Right lobe of liver (tissue), 4 donors: ENCODE measurements at regions not wholly inside any gene's neighbourhood (a gene's known extent, or its start where the extent isn't known, plus 50 kb on each side); places are given as distances from the start of the nearest gene placed in this dataset.

ENCODE experiments used
- POLR2A ChIP-seq: fragments of 450-650 bp; IDR thresholded peaks from one replicate; pipeline ENCODE4 v1.6.1; 2017; ENCODE audit warnings: antibody characterized with exemption, mild to moderate bottlenecking
- TF ChIP-seq, protein P1 (sequence below), 4 donors: fragments of 200-600 bp in 3 of 4; fragments of 450-650 bp in 1 of 4; IDR thresholded peaks; one replicate each; pipeline versions ENCODE4 v1.5.1 to v1.8.0; 2016 to 2022; ENCODE audit warnings: antibody characterized with exemption in 4 of 4, mild to moderate bottlenecking in 2 of 4
- donor health status: DM: no; HTN: no; CAD: no.
- donor health status: DM: no; HTN: no; CAD: no.
- donor health status: DM: no; HTN: yes; CAD: no.

DNA sequence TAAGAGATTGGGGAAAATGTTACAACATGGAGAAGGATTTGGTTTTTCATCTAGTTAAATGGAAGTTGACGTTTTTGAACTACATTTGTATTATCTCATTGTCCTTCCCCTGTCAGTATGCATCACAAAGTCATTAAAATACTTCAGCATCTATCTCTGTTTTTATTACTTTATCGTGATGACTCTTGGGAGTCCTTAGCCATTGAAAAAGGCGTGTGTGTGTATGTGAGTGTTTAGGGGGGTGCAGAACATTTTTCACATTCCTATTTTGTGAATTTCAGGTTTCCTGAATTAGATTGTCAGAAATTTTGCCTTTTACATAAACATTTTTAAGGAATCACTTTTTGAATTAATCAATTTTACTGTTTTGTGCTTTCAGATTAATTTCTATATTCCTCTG lies 360.6 kb upstream of the SGO1 start:
- no peak for TF ChIP-seq POLR2A
- TF ChIP-seq, protein P1, sequence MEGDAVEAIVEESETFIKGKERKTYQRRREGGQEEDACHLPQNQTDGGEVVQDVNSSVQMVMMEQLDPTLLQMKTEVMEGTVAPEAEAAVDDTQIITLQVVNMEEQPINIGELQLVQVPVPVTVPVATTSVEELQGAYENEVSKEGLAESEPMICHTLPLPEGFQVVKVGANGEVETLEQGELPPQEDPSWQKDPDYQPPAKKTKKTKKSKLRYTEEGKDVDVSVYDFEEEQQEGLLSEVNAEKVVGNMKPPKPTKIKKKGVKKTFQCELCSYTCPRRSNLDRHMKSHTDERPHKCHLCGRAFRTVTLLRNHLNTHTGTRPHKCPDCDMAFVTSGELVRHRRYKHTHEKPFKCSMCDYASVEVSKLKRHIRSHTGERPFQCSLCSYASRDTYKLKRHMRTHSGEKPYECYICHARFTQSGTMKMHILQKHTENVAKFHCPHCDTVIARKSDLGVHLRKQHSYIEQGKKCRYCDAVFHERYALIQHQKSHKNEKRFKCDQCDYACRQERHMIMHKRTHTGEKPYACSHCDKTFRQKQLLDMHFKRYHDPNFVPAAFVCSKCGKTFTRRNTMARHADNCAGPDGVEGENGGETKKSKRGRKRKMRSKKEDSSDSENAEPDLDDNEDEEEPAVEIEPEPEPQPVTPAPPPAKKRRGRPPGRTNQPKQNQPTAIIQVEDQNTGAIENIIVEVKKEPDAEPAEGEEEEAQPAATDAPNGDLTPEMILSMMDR (IDR thresholded peaks at IDR 0.05), result no peak
